WTC11 (cell line): ENCODE measurements at regions not wholly inside any gene's neighbourhood (a gene's known extent, or its start where the extent isn't known, plus 50 kb on each side); places are given as distances from the start of the nearest gene placed in this dataset.

Experiments
- ATAC-seq: fragments of 200-7000 bp; cut with Tn5 transposase; 2 replicates; pipeline ENCODE4 v1.10.0; 2021; ENCODE audit warnings: mild to moderate bottlenecking, moderate library complexity
- CTCF ChIA-PET: fragments of 300-600 bp; sonication (Branson Sonifier 250); formaldehyde crosslinking; loops from one replicate; lab custom pipeline; 2021; ENCODE audit warnings: antibody characterized with exemption; lab: Charles Lee
- POLR2A ChIA-PET: fragments of 350-600 bp; sonication (Branson Sonifier 250); formaldehyde crosslinking; loops from one replicate; lab custom pipeline; 2021; ENCODE audit warnings: antibody characterized with exemption; lab: Charles Lee
- DNase-seq: peaks from one replicate; pipeline ENCODE4 v3.0.0; 2021; ENCODE audit warnings: low spot score
- H3K27ac Mint-ChIP-seq: 2 replicates; pipeline ENCODE4 v1.8.0; 2021; ENCODE audit warnings: mixed read lengths
- H3K27me3 Mint-ChIP-seq: 2 replicates; pipeline ENCODE4 v1.8.0; 2021; ENCODE audit warnings: low read depth, mild to moderate bottlenecking, moderate library complexity, mixed read lengths
- H3K36me3 Mint-ChIP-seq: 2 replicates; pipeline ENCODE4 v1.8.0; 2021; ENCODE audit warnings: mixed read lengths
- H3K4me1 Mint-ChIP-seq: 2 replicates; pipeline ENCODE4 v1.8.0; 2022; ENCODE audit warnings: mixed read lengths
- H3K4me3 Mint-ChIP-seq: 2 replicates; pipeline ENCODE4 v1.8.0; 2021; ENCODE audit warnings: mild to moderate bottlenecking, moderate library complexity, mixed read lengths
- H3K9me3 Mint-ChIP-seq: 2 replicates; pipeline ENCODE4 v1.8.0; 2021; ENCODE audit warnings: mixed read lengths
- ATF1 ChIP-seq: sonication (generic); formaldehyde crosslinking; IDR thresholded peaks from 2 replicates; pipeline ENCODE4 v1.8.1; 2023; ENCODE audit warnings: mild to moderate bottlenecking, moderate library complexity, missing genetic modification reagents
- ATF6 ChIP-seq: sonication (generic); formaldehyde crosslinking; IDR thresholded peaks from 2 replicates; pipeline ENCODE4 v1.8.1; 2023; ENCODE audit warnings: mild to moderate bottlenecking, missing genetic modification reagents
- CBFB ChIP-seq: sonication (generic); formaldehyde crosslinking; IDR thresholded peaks from 2 replicates; pipeline ENCODE4 v1.8.1; 2022; ENCODE audit warnings: mild to moderate bottlenecking, low read depth, missing genetic modification reagents
- CDX4 ChIP-seq: fragments of 250-450 bp; sonication (Bioruptor Pico); IDR thresholded peaks from 2 replicates; pipeline ENCODE4 v1.9.0; 2021; ENCODE audit warnings: moderate library complexity, mild to moderate bottlenecking, inconsistent platforms, borderline replicate concordance
- CTCF ChIP-seq: fragments of 200-600 bp; IDR thresholded peaks from 2 replicates; pipeline ENCODE4 v1.8.0; 2022; ENCODE audit warnings: antibody characterized with exemption
- ESRRA ChIP-seq: sonication (generic); formaldehyde crosslinking; IDR thresholded peaks from 2 replicates; pipeline ENCODE4 v1.8.1; 2022; ENCODE audit warnings: mild to moderate bottlenecking, missing genetic modification reagents, borderline replicate concordance
- FOXP1 ChIP-seq: sonication (generic); formaldehyde crosslinking; IDR thresholded peaks from 2 replicates; pipeline ENCODE4 v1.8.0; 2022; ENCODE audit warnings: missing genetic modification reagents, mild to moderate bottlenecking, moderate library complexity, borderline replicate concordance
- HMGXB4 ChIP-seq: sonication (generic); formaldehyde crosslinking; IDR thresholded peaks from 2 replicates; pipeline ENCODE4 v1.8.1; 2023; ENCODE audit warnings: mild to moderate bottlenecking, moderate library complexity, missing genetic modification reagents
- IRF1 ChIP-seq: sonication (generic); formaldehyde crosslinking; IDR thresholded peaks from 2 replicates; pipeline ENCODE4 v1.8.0; 2023; ENCODE audit warnings: missing genetic modification reagents
- MYBL2 ChIP-seq: sonication (generic); formaldehyde crosslinking; IDR thresholded peaks from 2 replicates; pipeline ENCODE4 v1.8.1; 2023; ENCODE audit warnings: mild to moderate bottlenecking, moderate library complexity, missing genetic modification reagents
- NFATC4 ChIP-seq: fragments of 250-450 bp; sonication (Bioruptor Pico); IDR thresholded peaks from 2 replicates; pipeline ENCODE4 v1.9.0; 2021; ENCODE audit warnings: mild to moderate bottlenecking
- NR3C1 ChIP-seq: sonication (generic); formaldehyde crosslinking; conservative IDR thresholded peaks from 2 replicates; pipeline ENCODE4 v1.8.1; 2023; ENCODE audit warnings: low read depth, mild to moderate bottlenecking, missing genetic modification reagents
- PRRX2 ChIP-seq: fragments of 250-450 bp; sonication (Bioruptor Pico); IDR thresholded peaks from 2 replicates; pipeline ENCODE4 v1.8.0; 2021; ENCODE audit warnings: mild to moderate bottlenecking
- USF2 ChIP-seq: sonication (generic); formaldehyde crosslinking; IDR thresholded peaks from 2 replicates; pipeline ENCODE4 v1.8.1; 2023; ENCODE audit warnings: mild to moderate bottlenecking, missing genetic modification reagents, moderate library complexity
- ZNF121 ChIP-seq: sonication (generic); formaldehyde crosslinking; IDR thresholded peaks from 2 replicates; pipeline ENCODE4 v1.8.0; 2023; ENCODE audit warnings: missing genetic modification reagents
- ZNF138 ChIP-seq: sonication (generic); formaldehyde crosslinking; conservative IDR thresholded peaks from 2 replicates; pipeline ENCODE4 v1.8.1; 2022; ENCODE audit warnings: mild to moderate bottlenecking, moderate library complexity, missing genetic modification reagents
- ZNF281 ChIP-seq: sonication (generic); formaldehyde crosslinking; IDR thresholded peaks from 2 replicates; pipeline ENCODE4 v1.8.0; 2023; ENCODE audit warnings: mild to moderate bottlenecking, missing genetic modification reagents
- ZNF317 ChIP-seq: sonication (generic); formaldehyde crosslinking; IDR thresholded peaks from 2 replicates; pipeline ENCODE4 v1.8.1; 2023; ENCODE audit warnings: low read depth, mild to moderate bottlenecking, moderate library complexity, missing genetic modification reagents, borderline replicate concordance
- ZNF396 ChIP-seq: fragments of 250-450 bp; sonication (Bioruptor Pico); IDR thresholded peaks from 2 replicates; pipeline ENCODE4 v1.8.0; 2021; ENCODE audit warnings: mild to moderate bottlenecking, moderate library complexity, borderline replicate concordance

- ChIA-PET CTCF (interaction anchor here (0.5 kb wide), 1 partner anchor 631 kb away, joined by 3 read pairs; no protein-coding TSS in a partner anchor), POLR2A (no interaction called here)
- H3K36me3 Mint-ChIP-seq = no peaks in the 10 kb centered on the region
- no peaks in the 10 kb centered on the region for H3K27me3 Mint-ChIP-seq
- peak; percentile 99 for ATAC-seq
- no peak overlapping the region for H3K4me3 Mint-ChIP-seq
- 0 out of 2 replicates have a peak, but pooled peaks have one; percentile 10 for TF ChIP-seq ZNF121 (CRISPR knock-in tag)
- no peak for TF ChIP-seq NR3C1 (CRISPR knock-in tag)
- peak; percentile 53 for DNase-seq
- peaks cover 5% of the 10 kb centered on the region for H3K9me3 Mint-ChIP-seq
- H3K27ac Mint-ChIP-seq = no peak overlapping the region
- peaks cover 18% of the 10 kb centered on the region for H3K4me1 Mint-ChIP-seq
These were observed 284.9 kb downstream of the OSR1 start for GRCh38 chr2:19073522-19073921.

GRCh38 chr2:19072161-19072560 is 286.3 kb downstream of the OSR1 start:
- H3K27ac Mint-ChIP-seq = no peak overlapping the region
- ChIA-PET POLR2A (no interaction called here), CTCF (no interaction called here)
- peaks cover 18% of the 10 kb centered on the region for H3K4me1 Mint-ChIP-seq
- H3K36me3 Mint-ChIP-seq = no peaks in the 10 kb centered on the region
- ATAC-seq (no peak), DNase-seq (no peak)
- TF ChIP-seq ZNF281 (CRISPR knock-in tag) = no peak
- TF ChIP-seq HMGXB4 = no peak
- no peak for TF ChIP-seq ZNF317 (CRISPR knock-in tag)
- TF ChIP-seq ATF1 (CRISPR knock-in tag) = no peak
- TF ChIP-seq IRF1 (CRISPR knock-in tag) = no peak
- TF ChIP-seq NFATC4 (CRISPR knock-in tag) = no peak
- H3K9me3 Mint-ChIP-seq = peaks cover 5% of the 10 kb centered on the region
- no peaks in the 10 kb centered on the region for H3K27me3 Mint-ChIP-seq
- H3K4me3 Mint-ChIP-seq = no peak overlapping the region

GRCh38 chr2:19070886-19071285 is 287.5 kb downstream of the OSR1 start:
- Mint-ChIP-seq H3K36me3 (no peaks in the 10 kb centered on the region), H3K27me3 (no peaks in the 10 kb centered on the region), H3K9me3 (peaks cover 5% of the 10 kb centered on the region), H3K4me3 (no peak overlapping the region), H3K27ac (no peak overlapping the region), H3K4me1 (peaks cover 18% of the 10 kb centered on the region)
- POLR2A ChIA-PET = no interaction called here
- ATAC-seq (no peak), DNase-seq (no peak)
- no peak for TF ChIP-seq ZNF396
- TF ChIP-seq ZNF138 (CRISPR knock-in tag) = no peak
- CTCF ChIA-PET = no interaction called here

GRCh38 chr2:19068206-19068605 is 290.2 kb downstream of the OSR1 start:
- Mint-ChIP-seq H3K27me3 (no peaks in the 10 kb centered on the region), H3K36me3 (no peaks in the 10 kb centered on the region), H3K4me3 (no peak overlapping the region), H3K9me3 (peaks cover 5% of the 10 kb centered on the region), H3K4me1 (peaks cover 18% of the 10 kb centered on the region), H3K27ac (no peak overlapping the region)
- ATAC-seq = no peak
- CTCF ChIA-PET = no interaction called here
- no peak for DNase-seq
- POLR2A ChIA-PET = no interaction called here
- TF ChIP-seq NFATC4 (CRISPR knock-in tag) (no peak), USF2 (CRISPR knock-in tag) (no peak), PRRX2 (CRISPR knock-in tag) (no peak), ATF6 (CRISPR knock-in tag) (no peak), ESRRA (CRISPR knock-in tag) (no peak), FOXP1 (CRISPR knock-in tag) (no peak), MYBL2 (CRISPR knock-in tag) (no peak), CDX4 (CRISPR knock-in tag) (no peak), CTCF (no peak), CBFB (no peak)
